Keratinocyte (primary cell): ENCODE measurements at regions not wholly inside any gene's neighbourhood (a gene's known extent, or its start where the extent isn't known, plus 50 kb on each side); places are given as distances from the start of the nearest gene placed in this dataset.

Experiments used
- DNase-seq: peaks from one replicate; pipeline ENCODE4 v3.0.0-alpha.2; 2011; ENCODE audit warnings: low read depth, missing footprints, low spot score
- FAIRE-seq: peaks from 2 replicates; lab custom pipeline; 2011; peaks lifted over from hg19 to GRCh38; lab: Jason Lieb, UNC
- H2AFZ ChIP-seq: 2 replicates; pipeline ENCODE4 v1.6.0; 2012; ENCODE audit warnings: low read length, control low read depth, inconsistent platforms; ENCODE audit not compliant: control insufficient read depth
- H3K27ac ChIP-seq: 2 replicates; pipeline ENCODE4 v1.5.1; 2011; ENCODE audit warnings: low read length; ENCODE audit not compliant: control insufficient read depth, insufficient read depth
- H3K27me3 ChIP-seq: 3 replicates; pipeline ENCODE4 v1.6.0; 2011; ENCODE audit warnings: low read length; ENCODE audit not compliant: control insufficient read depth, insufficient read depth; ENCODE audit errors: extremely low read depth
- H3K36me3 ChIP-seq, 2 experiments: 2 replicates in 1 of 2; 3 replicates in 1 of 2; pipeline ENCODE4 v1.5.1; 2011; ENCODE audit warnings: low read length in 2 of 2, mild to moderate bottlenecking in 1 of 2; ENCODE audit not compliant: control insufficient read depth in 2 of 2, insufficient read depth in 2 of 2; ENCODE audit errors: extremely low read depth in 1 of 2
- H3K4me1 ChIP-seq: 3 replicates; pipeline ENCODE4 v1.5.1; 2011; ENCODE audit warnings: low read length; ENCODE audit not compliant: control insufficient read depth, insufficient read depth; ENCODE audit errors: extremely low read depth
- H3K4me2 ChIP-seq: 3 replicates; pipeline ENCODE4 v1.6.0; 2011; ENCODE audit warnings: low read depth, low read length; ENCODE audit not compliant: control insufficient read depth, insufficient read depth; ENCODE audit errors: extremely low read depth
- H3K4me3 ChIP-seq, 3 experiments: fragments of 200-600 bp in 1 of 3; sonication (generic) in 1 of 3; 2 replicates in 2 of 3; 3 replicates in 1 of 3; pipeline ENCODE4 v1.5.1; 2011 to 2016; ENCODE audit warnings: low read length in 3 of 3, mild to moderate bottlenecking in 3 of 3, control low read depth in 2 of 3, inconsistent platforms in 1 of 3, low read depth in 1 of 3, mixed read lengths in 1 of 3, mixed run types in 1 of 3, moderate library complexity in 1 of 3; ENCODE audit not compliant: control insufficient read depth in 2 of 3, insufficient read depth in 2 of 3; ENCODE audit errors: extremely low read depth in 1 of 3
- H3K79me2 ChIP-seq: 2 replicates; pipeline ENCODE4 v1.6.0; 2012; ENCODE audit warnings: low read length; ENCODE audit not compliant: control insufficient read depth, insufficient read depth
- H3K9ac ChIP-seq: 3 replicates; pipeline ENCODE4 v1.6.0; 2011; ENCODE audit warnings: low read length; ENCODE audit not compliant: control insufficient read depth, insufficient read depth; ENCODE audit errors: extremely low read depth
- H3K9me1 ChIP-seq: 3 replicates; pipeline ENCODE4 v1.6.0; 2011; ENCODE audit warnings: low read length; ENCODE audit not compliant: control insufficient read depth, insufficient read depth; ENCODE audit errors: extremely low read depth
- H3K9me3 ChIP-seq: 2 replicates; pipeline ENCODE4 v1.5.1; 2012; ENCODE audit warnings: low read depth, low read length; ENCODE audit not compliant: control insufficient read depth
- H4K20me1 ChIP-seq: 3 replicates; pipeline ENCODE4 v1.6.0; 2011; ENCODE audit warnings: low read length; ENCODE audit not compliant: control insufficient read depth, insufficient read depth; ENCODE audit errors: extremely low read depth
- EZH2 ChIP-seq: IDR thresholded peaks from one replicate; pipeline ENCODE4 v1.6.1; 2012; ENCODE audit warnings: inconsistent platforms, mild to moderate bottlenecking, low read length, moderate library complexity
- dilution Hi-C: fragments of 300-500 bp; cut with MboI; formaldehyde crosslinking; loops from one replicate; pipeline ENCODE4 v1.7.0; 2020; ENCODE audit warnings: low sequenced_read_pairs; ENCODE audit not compliant: extremely low pct_ligation_motif_present
- TF ChIP-seq, protein P1 (sequence below), 3 experiments: IDR thresholded peaks in 1 of 3; conservative IDR thresholded peaks in 1 of 3; optimal IDR thresholded peaks in 1 of 3; 2 replicates in 2 of 3; 3 replicates in 1 of 3; pipeline versions ENCODE3 to v1.5.1; 2011; ENCODE audit warnings: low read length in 3 of 3, mild to moderate bottlenecking in 3 of 3, moderate library complexity in 2 of 3, control low read depth in 1 of 3, inconsistent platforms in 1 of 3; ENCODE audit not compliant: insufficient read depth in 2 of 3; ENCODE audit errors: extremely low read depth in 1 of 3

GRCh38 chr14:30077946-30078345, 150.3 kb upstream of the PRKD1 start:
- Histone ChIP-seq H3K4me3 (no peak overlapping the region), H3K27ac (no peak overlapping the region), H2AFZ (no peak overlapping the region), H3K4me2 (no peak overlapping the region), H4K20me1 (no peaks in the 10 kb centered on the region), H3K27me3 (no peaks in the 10 kb centered on the region), H3K9ac (no peak overlapping the region), H3K9me3 (no peaks in the 10 kb centered on the region), H3K4me1 (no peaks in the 10 kb centered on the region), H3K79me2 (no peaks in the 10 kb centered on the region), H3K36me3 (no peaks in the 10 kb centered on the region), H3K9me1 (no peaks in the 10 kb centered on the region)
- no peak for FAIRE-seq
- no peak for DNase-seq
- dilution Hi-C loops = no loop called here
- TF ChIP-seq EZH2 = no peak
- TF ChIP-seq, protein P1, sequence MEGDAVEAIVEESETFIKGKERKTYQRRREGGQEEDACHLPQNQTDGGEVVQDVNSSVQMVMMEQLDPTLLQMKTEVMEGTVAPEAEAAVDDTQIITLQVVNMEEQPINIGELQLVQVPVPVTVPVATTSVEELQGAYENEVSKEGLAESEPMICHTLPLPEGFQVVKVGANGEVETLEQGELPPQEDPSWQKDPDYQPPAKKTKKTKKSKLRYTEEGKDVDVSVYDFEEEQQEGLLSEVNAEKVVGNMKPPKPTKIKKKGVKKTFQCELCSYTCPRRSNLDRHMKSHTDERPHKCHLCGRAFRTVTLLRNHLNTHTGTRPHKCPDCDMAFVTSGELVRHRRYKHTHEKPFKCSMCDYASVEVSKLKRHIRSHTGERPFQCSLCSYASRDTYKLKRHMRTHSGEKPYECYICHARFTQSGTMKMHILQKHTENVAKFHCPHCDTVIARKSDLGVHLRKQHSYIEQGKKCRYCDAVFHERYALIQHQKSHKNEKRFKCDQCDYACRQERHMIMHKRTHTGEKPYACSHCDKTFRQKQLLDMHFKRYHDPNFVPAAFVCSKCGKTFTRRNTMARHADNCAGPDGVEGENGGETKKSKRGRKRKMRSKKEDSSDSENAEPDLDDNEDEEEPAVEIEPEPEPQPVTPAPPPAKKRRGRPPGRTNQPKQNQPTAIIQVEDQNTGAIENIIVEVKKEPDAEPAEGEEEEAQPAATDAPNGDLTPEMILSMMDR (optimal IDR thresholded peaks at IDR 0.05 in 1 of 3, IDR thresholded peaks at IDR 0.05 in 1 of 3, conservative IDR thresholded peaks at IDR 0.05 in 1 of 3; ENCODE audit: extremely low read depth in 1 of 3, insufficient read depth in 2 of 3, low read length in 3 of 3) = no peak

- Histone ChIP-seq H3K9me3 (no peaks in the 10 kb centered on the region), H3K4me3 (no peak overlapping the region), H3K4me1 (no peaks in the 10 kb centered on the region), H3K9ac (no peak overlapping the region), H3K27ac (no peak overlapping the region), H3K79me2 (no peaks in the 10 kb centered on the region), H3K9me1 (no peaks in the 10 kb centered on the region), H3K36me3 (no peaks in the 10 kb centered on the region), H4K20me1 (no peaks in the 10 kb centered on the region), H3K4me2 (no peak overlapping the region), H3K27me3 (no peaks in the 10 kb centered on the region), H2AFZ (no peak overlapping the region)
- no peak for DNase-seq
- dilution Hi-C loops = no loop called here
- no peak for FAIRE-seq
- TF ChIP-seq, protein P1 (optimal IDR thresholded peaks at IDR 0.05 in 1 of 3, IDR thresholded peaks at IDR 0.05 in 1 of 3, conservative IDR thresholded peaks at IDR 0.05 in 1 of 3; ENCODE audit: extremely low read depth in 1 of 3, insufficient read depth in 2 of 3, low read length in 3 of 3) = no peak
- TF ChIP-seq EZH2 = no peak
Measured at GRCh38 chr14:30078811-30079402, 151.3 kb upstream of the PRKD1 start.
